A673 (cell line): ENCODE measurements at regions not wholly inside any gene's neighbourhood (a gene's known extent, or its start where the extent isn't known, plus 50 kb on each side); places are given as distances from the start of the nearest gene placed in this dataset.

Experiments
- BruUV-seq: library from RNA; stranded (reverse); fragments of 400-500 nt; replicated peaks from 2 replicates; lab custom pipeline; 2021; lab: Mats Ljungman, UMichigan
- CTCF ChIA-PET: fragments of 300-600 bp; sonication (Branson Sonifier 250); formaldehyde crosslinking; loops from one replicate; lab custom pipeline; 2022; ENCODE audit warnings: antibody characterized with exemption; lab: Charles Lee
- POLR2A ChIA-PET: fragments of 300-600 bp; sonication (Branson Sonifier 250); formaldehyde crosslinking; loops from one replicate; lab custom pipeline; 2022; ENCODE audit warnings: antibody characterized with exemption; ENCODE audit not compliant: low non-redundant PET; lab: Charles Lee
- DNase-seq: peaks from one replicate; pipeline ENCODE4 v3.0.0-alpha.2; 2015; ENCODE audit warnings: low spot score
- H3K27ac ChIP-seq: fragments of 200-600 bp; sonication (generic); 2 replicates; pipeline ENCODE4 v1.5.1; 2016; ENCODE audit warnings: mixed run types, low read depth, mild to moderate bottlenecking, mixed read lengths, antibody characterized with exemption, low read length; ENCODE audit not compliant: poor library complexity, severe bottlenecking
- H3K27me3 ChIP-seq: fragments of 200-600 bp; sonication (generic); replicated peaks from 2 replicates; pipeline ENCODE4 v1.6.1; 2017; ENCODE audit warnings: mixed run types, low read depth, mild to moderate bottlenecking, mixed read lengths, antibody characterized with exemption, low read length; ENCODE audit not compliant: insufficient read depth, poor library complexity
- H3K36me3 ChIP-seq: fragments of 200-600 bp; sonication (generic); 2 replicates; pipeline ENCODE4 v1.6.1; 2016; ENCODE audit warnings: mixed run types, mild to moderate bottlenecking, mixed read lengths, antibody characterized with exemption, low read length; ENCODE audit not compliant: insufficient read depth, poor library complexity, severe bottlenecking
- H3K4me1 ChIP-seq: fragments of 200-600 bp; sonication (generic); 2 replicates; pipeline ENCODE4 v1.6.1; 2017; ENCODE audit warnings: mixed run types, mild to moderate bottlenecking, mixed read lengths, antibody characterized with exemption, low read length; ENCODE audit not compliant: insufficient read depth, poor library complexity, severe bottlenecking
- H3K4me3 ChIP-seq: fragments of 200-600 bp; sonication (generic); 2 replicates; pipeline ENCODE4 v1.5.1; 2016; ENCODE audit warnings: low read depth, mixed run types, mild to moderate bottlenecking, mixed read lengths, low read length; ENCODE audit not compliant: poor library complexity, severe bottlenecking
- H3K9me3 ChIP-seq: fragments of 200-600 bp; sonication (generic); 2 replicates; pipeline ENCODE4 v1.6.1; 2016; ENCODE audit warnings: mixed run types, low read depth, mild to moderate bottlenecking, mixed read lengths, antibody characterized with exemption, low read length; ENCODE audit not compliant: poor library complexity, severe bottlenecking
- CTCF ChIP-seq: fragments of 300-800, 200-600 bp; sonication (generic); conservative IDR thresholded peaks from 2 replicates; pipeline ENCODE4 v1.5.1; 2017; ENCODE audit warnings: low read depth, mild to moderate bottlenecking, antibody characterized with exemption, low read length, moderate library complexity, mixed read lengths
- EZH2 ChIP-seq: fragments of 200-600 bp; sonication (generic); IDR thresholded peaks from 2 replicates; pipeline ENCODE4 v1.6.1; 2017; ENCODE audit warnings: borderline replicate concordance, low read depth, mild to moderate bottlenecking, mixed read lengths, antibody characterized with exemption, low read length; ENCODE audit not compliant: poor library complexity, severe bottlenecking
- intact Hi-C: fragments of 100-400 bp; cut with micrococcal nuclease; formaldehyde crosslinking; loops from one replicate; pipeline ENCODE4 v1.10.0; 2022; ENCODE audit not compliant: unreplicated experiment

DNA sequence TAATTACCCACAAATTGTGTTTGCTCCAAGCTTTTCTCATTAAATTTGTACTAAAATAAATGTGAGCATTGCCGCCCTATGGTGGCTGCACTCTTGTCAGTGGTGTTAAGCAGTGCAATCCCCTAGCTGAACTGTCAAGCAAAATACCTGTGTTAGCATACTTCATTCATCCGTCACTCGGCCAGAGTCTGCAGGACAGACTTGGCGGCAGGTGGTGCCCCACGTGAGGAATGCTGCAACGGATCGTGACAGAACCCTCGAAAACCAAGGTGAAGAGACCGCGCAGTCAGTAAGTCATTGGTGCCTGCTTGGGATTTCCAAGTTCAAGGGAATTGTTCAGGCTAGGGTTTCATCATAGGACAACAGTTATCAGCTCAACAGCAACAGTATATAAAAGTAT lies 1592.1 kb upstream of the TENM4 start:
- Histone ChIP-seq H3K4me1 (no peaks in the 10 kb centered on the region), H3K27ac (no peak overlapping the region), H3K27me3 (no peaks in the 10 kb centered on the region), H3K4me3 (no peak overlapping the region), H3K36me3 (no peaks in the 10 kb centered on the region), H3K9me3 (peaks cover 21% of the 10 kb centered on the region)
- intact Hi-C loops: no loop called here
- ChIA-PET CTCF (no interaction called here), POLR2A (no interaction called here)
- DNase-seq: no peak
- no TSS peak for BruUV-seq
- no peak for TF ChIP-seq CTCF
- TF ChIP-seq EZH2: no peak

- TF ChIP-seq EZH2 (no peak), CTCF (no peak)
- Histone ChIP-seq H3K4me1 (peaks cover 12% of the 10 kb centered on the region), H3K9me3 (peaks cover 7% of the 10 kb centered on the region), H3K4me3 (no peak overlapping the region), H3K27me3 (no peaks in the 10 kb centered on the region), H3K36me3 (no peaks in the 10 kb centered on the region), H3K27ac (no peak overlapping the region)
- intact Hi-C loops: no loop called here
- POLR2A ChIA-PET: no interaction called here
- CTCF ChIA-PET: no interaction called here
- BruUV-seq: no TSS peak
- DNase-seq: no peak
Observed at GRCh38 chr11:81030186-81030585, 1589.4 kb upstream of the TENM4 start.

DNA sequence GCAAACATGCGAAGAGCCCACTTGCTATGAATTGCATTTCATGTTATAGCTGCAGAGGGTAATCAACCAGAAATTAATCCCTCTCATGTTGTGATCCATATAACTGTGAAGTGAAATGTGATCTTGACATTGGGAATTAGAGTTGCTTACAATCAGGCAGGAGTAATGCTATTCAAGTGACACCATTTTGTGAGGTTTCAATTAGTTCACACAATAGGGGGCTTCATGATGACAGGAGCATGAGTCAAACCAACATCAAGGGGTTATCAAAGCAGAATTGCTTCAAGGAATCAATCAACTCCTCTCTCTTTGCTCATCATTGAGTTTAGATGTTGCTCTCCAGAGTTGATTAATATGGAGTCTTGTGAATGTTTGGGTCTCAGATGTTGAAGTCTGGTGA lies 1585.2 kb upstream of the TENM4 start:
- intact Hi-C loops: loop anchor here (10.0 kb wide), 1 partner anchor 139 kb away; no protein-coding TSS in a partner anchor
- BruUV-seq: no TSS peak
- Histone ChIP-seq H3K9me3 (peaks cover 2% of the 10 kb centered on the region), H3K27me3 (no peaks in the 10 kb centered on the region), H3K27ac (no peak overlapping the region), H3K4me1 (peaks cover 52% of the 10 kb centered on the region), H3K36me3 (no peaks in the 10 kb centered on the region), H3K4me3 (no peak overlapping the region)
- TF ChIP-seq CTCF: no peak
- CTCF ChIA-PET: no interaction called here
- POLR2A ChIA-PET: no interaction called here
- DNase-seq: peak; percentile 39
